ENCODE measurements at regions not wholly inside any gene's neighbourhood (a gene's known extent, or its start where the extent isn't known, plus 50 kb on each side); places are given as distances from the start of the nearest gene placed in this dataset.

- 59 to 64% methylated on average over 4 of the region's 4 CpGs for WGBS, 2 donors
- Histone ChIP-seq H3K36me3 (no peaks in the 10 kb centered on the region), H3K27me3 (no peaks in the 10 kb centered on the region), H3K9me3 (no peaks in the 10 kb centered on the region), H3K4me1 (no peaks in the 10 kb centered on the region), H3K4me3 (no peak overlapping the region), H3K27ac (no peak overlapping the region)
- no peak for DNase-seq (ENCODE audit: low spot score in 2 of 2)
- TF ChIP-seq CTCF (IDR thresholded peaks at IDR 0.05) (no peak), POLR2A (IDR thresholded peaks at IDR 0.05) (no peak), EP300 (IDR thresholded peaks at IDR 0.05) (no peak)
Observed at GRCh38 chr13:85303630-85304029, 495.6 kb downstream of the SLITRK6 start.

- H3K4me1 ChIP-seq: no peaks in the 10 kb centered on the region
- no peaks in the 10 kb centered on the region for H3K27me3 ChIP-seq
- H3K27ac ChIP-seq: no peak overlapping the region
- no peaks in the 10 kb centered on the region for H3K36me3 ChIP-seq
- no peak overlapping the region for H3K4me3 ChIP-seq
- 33 to 59% methylated on average over 1 of the region's 1 CpG for WGBS, 2 donors
- TF ChIP-seq EP300 (IDR thresholded peaks at IDR 0.05): no peak
- H3K9me3 ChIP-seq: no peaks in the 10 kb centered on the region
- no peak for DNase-seq (ENCODE audit: low spot score in 2 of 2)
Observed at GRCh38 chr13:85298387-85298924, 500.8 kb downstream of the SLITRK6 start.

DNA sequence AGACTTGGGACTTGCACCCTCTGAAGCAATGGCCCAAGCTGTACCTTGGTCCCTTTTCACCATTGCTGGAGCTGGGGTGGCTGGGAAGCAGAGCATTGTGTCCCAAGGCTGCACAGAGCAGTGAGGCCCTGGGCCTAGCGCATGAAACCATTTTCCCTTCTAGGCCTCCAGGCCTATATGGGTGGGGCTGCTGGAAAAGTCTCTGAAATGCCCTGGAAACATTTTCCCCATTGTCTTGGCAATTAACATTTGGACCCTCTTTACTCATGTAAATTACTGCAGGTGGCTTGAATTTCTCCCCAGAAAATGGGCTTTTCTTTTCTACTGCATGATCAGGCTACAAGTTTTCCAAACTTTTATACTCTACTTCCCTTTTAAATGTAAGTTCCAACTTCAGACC is 510.5 kb downstream of the SLITRK6 start:
- Histone ChIP-seq H3K4me3 (no peak overlapping the region), H3K9me3 (no peaks in the 10 kb centered on the region), H3K36me3 (no peaks in the 10 kb centered on the region), H3K4me1 (no peaks in the 10 kb centered on the region), H3K27me3 (no peaks in the 10 kb centered on the region), H3K27ac (no peak overlapping the region)
- DNase-seq (ENCODE audit: low spot score in 2 of 2): no peak
- TF ChIP-seq CTCF (IDR thresholded peaks at IDR 0.05) (no peak), POLR2A (IDR thresholded peaks at IDR 0.05) (no peak), EP300 (IDR thresholded peaks at IDR 0.05) (no peak)
- WGBS, 2 donors: 45 to 100% methylated on average over 1 of the region's 1 CpG

- no peak for DNase-seq (ENCODE audit: low spot score in 2 of 2)
- no peak overlapping the region for H3K27ac ChIP-seq
Observed at GRCh38 chr13:85287528-85287927, 511.7 kb downstream of the SLITRK6 start.

GRCh38 chr13:85286081-85286480 is 513.1 kb downstream of the SLITRK6 start:
- TF ChIP-seq CTCF (IDR thresholded peaks at IDR 0.05): no peak
- no peak for TF ChIP-seq EP300 (IDR thresholded peaks at IDR 0.05)
- no peak for TF ChIP-seq POLR2A (IDR thresholded peaks at IDR 0.05)
- no peaks in the 10 kb centered on the region for H3K9me3 ChIP-seq
- H3K4me3 ChIP-seq: no peak overlapping the region
- no peak overlapping the region for H3K27ac ChIP-seq
- H3K36me3 ChIP-seq: no peaks in the 10 kb centered on the region
- 59 to 75% methylated on average over 1 of the region's 1 CpG for WGBS, 2 donors
- no peak for DNase-seq (ENCODE audit: low spot score in 2 of 2)
- H3K4me1 ChIP-seq: no peaks in the 10 kb centered on the region
- H3K27me3 ChIP-seq: no peaks in the 10 kb centered on the region

More at GRCh38 chr13:85287528-85287927, 511.7 kb downstream of the SLITRK6 start:
- TF ChIP-seq CTCF (IDR thresholded peaks at IDR 0.05) (no peak), EP300 (IDR thresholded peaks at IDR 0.05) (no peak), POLR2A (IDR thresholded peaks at IDR 0.05) (no peak)
- Histone ChIP-seq H3K27me3 (no peaks in the 10 kb centered on the region), H3K4me3 (no peak overlapping the region), H3K36me3 (no peaks in the 10 kb centered on the region), H3K4me1 (no peaks in the 10 kb centered on the region), H3K9me3 (no peaks in the 10 kb centered on the region)

GRCh38 chr13:85284349-85284748 is 514.9 kb downstream of the SLITRK6 start:
- H3K9me3 ChIP-seq: no peaks in the 10 kb centered on the region
- H3K4me1 ChIP-seq: no peaks in the 10 kb centered on the region
- no peak overlapping the region for H3K27ac ChIP-seq
- TF ChIP-seq EP300 (IDR thresholded peaks at IDR 0.05) (no peak), CTCF (IDR thresholded peaks at IDR 0.05) (no peak)
- no peaks in the 10 kb centered on the region for H3K27me3 ChIP-seq
- H3K36me3 ChIP-seq: no peaks in the 10 kb centered on the region
- WGBS, 2 donors: 88 to 92% methylated on average over 2 of the region's 2 CpGs
- no peak overlapping the region for H3K4me3 ChIP-seq
- no peak for DNase-seq (ENCODE audit: low spot score in 2 of 2)

Data from tibial nerve (tissue), 4 donors.